Uterus (tissue), 3 donors: ENCODE measurements at regions not wholly inside any gene's neighbourhood (a gene's known extent, or its start where the extent isn't known, plus 50 kb on each side); places are given as distances from the start of the nearest gene placed in this dataset.

ENCODE experiments used
- DNase-seq, 2 donors: peaks; one replicate each; pipeline ENCODE4 v3.0.0-alpha.2; 2019 to 2020
- H3K27ac ChIP-seq, 2 donors: fragments of 200-600 bp; sonication (generic); 1 replicate in 1 of 2; 2 replicates in 1 of 2; pipeline ENCODE4 v1.5.1; 2016 to 2018
- H3K27me3 ChIP-seq, 2 donors: fragments of 200-600 bp; sonication (generic); one replicate each; pipeline ENCODE4 v1.5.1; 2018 to 2019; ENCODE audit warnings: control low read depth in 1 of 2
- H3K36me3 ChIP-seq, 2 donors: fragments of 200-600 bp; sonication (generic); one replicate each; pipeline ENCODE4 v1.5.1; 2019; ENCODE audit warnings: control low read depth in 1 of 2
- H3K4me1 ChIP-seq, 2 donors: fragments of 200-600 bp; sonication (generic); one replicate each; pipeline ENCODE4 v1.5.1; 2018 to 2019; ENCODE audit warnings: control low read depth in 1 of 2
- H3K4me3 ChIP-seq, 2 donors: fragments of 200-600 bp; sonication (generic); 1 replicate in 1 of 2; 2 replicates in 1 of 2; pipeline ENCODE4 v1.5.1; 2018 to 2019; ENCODE audit warnings: mild to moderate bottlenecking in 1 of 2
- H3K9me3 ChIP-seq, 2 donors: fragments of 200-600 bp; sonication (generic); one replicate each; pipeline ENCODE4 v1.5.1; 2019; ENCODE audit warnings: control low read depth in 1 of 2
- POLR2A ChIP-seq, 2 donors: fragments of 450-650 bp; IDR thresholded peaks; one replicate each; pipeline ENCODE4 v1.6.1; 2016; ENCODE audit warnings: antibody characterized with exemption in 2 of 2, mild to moderate bottlenecking in 1 of 2, moderate library complexity in 1 of 2
- intact Hi-C: fragments of 100-400 bp; cut with DNase I; formaldehyde crosslinking; loops from one replicate; pipeline ENCODE4 v1.15.1; 2023; ENCODE audit warnings: low total_unique reads
- TF ChIP-seq, protein P1 (sequence below), 4 experiments: fragments of 200-600 bp in 2 of 4; fragments of 450-650 bp in 2 of 4; sonication (generic) in 2 of 4; IDR thresholded peaks; one replicate each; pipeline ENCODE4 v1.5.1; 2016 to 2019; ENCODE audit warnings: antibody characterized with exemption in 4 of 4, mild to moderate bottlenecking in 2 of 4, moderate library complexity in 1 of 4
- donor health status: DM: yes; HTN: yes; CAD: no.

DNA sequence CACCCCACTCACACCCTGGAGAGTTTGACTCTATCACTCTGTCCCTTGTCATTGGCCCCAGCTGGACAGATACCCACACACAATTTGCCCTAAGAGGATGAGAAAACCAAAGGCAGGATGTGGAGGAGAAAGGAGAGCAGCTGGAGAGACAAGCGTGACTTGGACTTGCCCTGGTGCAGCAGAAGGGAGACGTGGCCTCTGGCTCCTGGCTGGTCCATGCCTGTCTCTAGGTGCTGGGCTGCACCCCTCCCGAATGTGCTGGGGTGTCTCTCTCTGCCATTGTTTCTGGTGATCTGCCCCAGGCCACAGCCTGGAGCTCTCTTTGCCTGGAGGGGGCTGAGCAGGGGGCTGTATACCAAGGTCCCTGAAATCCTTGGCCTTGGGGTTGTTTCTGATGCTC is 88.7 kb upstream of the HDAC4 start:
- no peak overlapping the region for H3K27ac ChIP-seq
- H3K4me1 ChIP-seq = no peaks in the 10 kb centered on the region
- no peaks in the 10 kb centered on the region for H3K36me3 ChIP-seq
- H3K9me3 ChIP-seq = no peaks in the 10 kb centered on the region
- DNase-seq = no peak
- TF ChIP-seq POLR2A (IDR thresholded peaks at IDR 0.05) = no peak
- TF ChIP-seq, protein P1, sequence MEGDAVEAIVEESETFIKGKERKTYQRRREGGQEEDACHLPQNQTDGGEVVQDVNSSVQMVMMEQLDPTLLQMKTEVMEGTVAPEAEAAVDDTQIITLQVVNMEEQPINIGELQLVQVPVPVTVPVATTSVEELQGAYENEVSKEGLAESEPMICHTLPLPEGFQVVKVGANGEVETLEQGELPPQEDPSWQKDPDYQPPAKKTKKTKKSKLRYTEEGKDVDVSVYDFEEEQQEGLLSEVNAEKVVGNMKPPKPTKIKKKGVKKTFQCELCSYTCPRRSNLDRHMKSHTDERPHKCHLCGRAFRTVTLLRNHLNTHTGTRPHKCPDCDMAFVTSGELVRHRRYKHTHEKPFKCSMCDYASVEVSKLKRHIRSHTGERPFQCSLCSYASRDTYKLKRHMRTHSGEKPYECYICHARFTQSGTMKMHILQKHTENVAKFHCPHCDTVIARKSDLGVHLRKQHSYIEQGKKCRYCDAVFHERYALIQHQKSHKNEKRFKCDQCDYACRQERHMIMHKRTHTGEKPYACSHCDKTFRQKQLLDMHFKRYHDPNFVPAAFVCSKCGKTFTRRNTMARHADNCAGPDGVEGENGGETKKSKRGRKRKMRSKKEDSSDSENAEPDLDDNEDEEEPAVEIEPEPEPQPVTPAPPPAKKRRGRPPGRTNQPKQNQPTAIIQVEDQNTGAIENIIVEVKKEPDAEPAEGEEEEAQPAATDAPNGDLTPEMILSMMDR (IDR thresholded peaks at IDR 0.05) = no peak
- intact Hi-C loops = no loop called here
- no peak overlapping the region for H3K4me3 ChIP-seq
- no peaks in the 10 kb centered on the region for H3K27me3 ChIP-seq

DNA sequence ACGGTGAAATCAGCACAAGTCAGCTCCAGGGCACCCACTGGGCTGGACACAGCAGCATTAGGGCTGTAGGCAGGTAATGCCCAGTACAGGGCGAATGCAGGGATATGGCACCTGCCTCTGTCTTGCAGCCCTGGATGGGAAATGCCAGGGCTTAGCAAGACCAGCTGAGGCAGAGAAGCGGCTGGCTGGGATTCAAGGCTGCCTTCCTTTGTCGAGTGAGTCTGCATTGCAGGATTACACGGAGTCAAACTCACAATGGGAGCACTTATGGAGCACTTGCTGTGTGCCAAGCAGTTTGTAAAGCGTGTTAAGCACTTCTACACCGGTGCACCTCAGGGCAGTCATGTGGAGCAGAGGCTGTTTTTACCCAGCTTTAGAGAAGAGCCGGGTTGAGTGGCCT is 87.3 kb upstream of the HDAC4 start:
- H3K4me3 ChIP-seq = no peak overlapping the region
- H3K9me3 ChIP-seq = no peaks in the 10 kb centered on the region
- H3K27ac ChIP-seq = no peak overlapping the region
- DNase-seq = no peak
- H3K4me1 ChIP-seq = no peaks in the 10 kb centered on the region
- no peaks in the 10 kb centered on the region for H3K27me3 ChIP-seq
- intact Hi-C loops = no loop called here
- no peaks in the 10 kb centered on the region for H3K36me3 ChIP-seq
- TF ChIP-seq, protein P1 (IDR thresholded peaks at IDR 0.05) = no peak
- no peak for TF ChIP-seq POLR2A (IDR thresholded peaks at IDR 0.05)

DNA sequence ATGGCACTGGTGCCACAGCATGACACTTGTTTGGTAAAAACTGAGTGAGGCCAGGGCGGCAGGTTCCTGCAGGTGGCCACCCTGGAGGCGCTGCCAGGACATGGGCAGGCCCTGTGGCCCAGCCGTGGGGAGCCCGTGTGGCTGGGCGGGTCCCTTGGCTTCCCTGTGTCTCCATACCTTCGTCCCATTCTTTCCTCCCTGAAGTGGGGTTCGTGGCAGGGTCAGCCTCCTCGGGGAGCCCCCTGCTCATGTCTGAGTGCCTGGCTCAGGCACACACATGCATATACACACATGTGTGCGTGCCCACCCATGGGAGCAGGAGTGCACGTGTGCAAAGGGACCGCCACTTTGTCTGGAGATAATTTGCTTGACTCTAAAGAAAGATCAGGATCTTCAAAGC is 86.5 kb upstream of the HDAC4 start:
- H3K27me3 ChIP-seq = no peaks in the 10 kb centered on the region
- H3K4me1 ChIP-seq = no peaks in the 10 kb centered on the region
- TF ChIP-seq POLR2A (IDR thresholded peaks at IDR 0.05) = no peak
- no peak for DNase-seq
- H3K27ac ChIP-seq = no peak overlapping the region
- intact Hi-C loops = no loop called here
- H3K4me3 ChIP-seq = no peak overlapping the region
- no peaks in the 10 kb centered on the region for H3K36me3 ChIP-seq
- no peaks in the 10 kb centered on the region for H3K9me3 ChIP-seq

DNA sequence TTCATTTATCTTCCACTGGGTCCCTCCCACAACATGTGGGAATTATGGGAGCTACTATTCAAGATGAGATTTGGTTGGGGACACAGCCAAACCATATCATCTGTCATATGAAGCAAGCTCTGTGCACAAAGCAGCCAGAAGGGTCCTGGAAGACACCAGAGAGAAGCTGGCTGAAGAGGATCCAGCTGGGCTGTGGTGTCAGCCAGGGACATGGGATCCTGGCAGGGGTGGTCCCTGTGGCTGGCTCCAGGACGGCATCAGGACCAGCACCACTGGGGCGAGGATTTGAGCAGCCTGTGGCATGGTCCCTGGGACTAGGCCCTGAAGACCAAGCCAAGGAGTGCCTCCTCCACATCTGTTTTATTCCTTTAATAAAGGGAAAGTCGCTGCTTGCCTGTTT is 84.8 kb upstream of the HDAC4 start:
- Histone ChIP-seq H3K27ac (no peak overlapping the region), H3K4me1 (no peaks in the 10 kb centered on the region), H3K36me3 (no peaks in the 10 kb centered on the region), H3K9me3 (no peaks in the 10 kb centered on the region), H3K27me3 (no peaks in the 10 kb centered on the region), H3K4me3 (no peak overlapping the region)
- DNase-seq = no peak
- intact Hi-C loops = no loop called here
- TF ChIP-seq, protein P1 (IDR thresholded peaks at IDR 0.05) = no peak
- TF ChIP-seq POLR2A (IDR thresholded peaks at IDR 0.05) = no peak

DNA sequence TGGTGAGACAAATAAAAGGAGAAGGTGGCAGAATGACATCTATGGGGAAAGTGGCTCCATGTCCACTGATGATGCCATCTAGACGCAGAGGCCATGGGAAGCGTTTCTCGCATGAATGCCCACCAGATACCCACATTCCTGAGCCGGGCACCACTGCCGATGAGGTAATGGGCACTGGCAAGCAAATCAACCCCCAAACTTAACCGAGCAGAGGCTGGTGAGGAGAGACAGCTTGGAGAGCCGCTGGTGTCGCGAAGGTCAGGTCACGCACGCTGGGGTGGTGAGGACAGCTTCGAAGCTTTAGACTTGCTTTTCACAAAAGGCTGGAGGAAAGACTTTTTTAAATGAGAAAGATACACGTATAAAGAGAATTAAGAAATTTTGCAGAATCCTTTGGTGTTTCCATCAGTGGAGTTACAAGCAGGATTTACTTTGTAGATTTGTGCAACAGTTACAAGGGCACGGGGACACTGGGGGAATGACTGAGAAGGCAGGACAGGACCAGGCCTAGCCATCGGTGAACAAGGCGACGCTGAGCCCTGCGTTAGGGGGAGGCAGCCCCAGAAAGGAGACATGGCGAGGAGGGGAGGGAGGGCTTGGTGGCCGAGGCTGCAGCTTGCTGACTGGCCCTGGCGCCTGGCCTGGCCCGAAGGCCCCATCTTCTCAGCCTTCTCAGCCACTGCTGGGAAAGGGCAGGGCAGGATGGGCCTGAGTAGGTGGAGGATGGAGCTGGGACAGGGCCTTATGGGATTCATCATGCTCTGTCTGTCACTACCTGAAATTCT is 83.9 kb upstream of the HDAC4 start:
- Histone ChIP-seq H3K4me3 (no peak overlapping the region), H3K9me3 (no peaks in the 10 kb centered on the region), H3K27ac (no peak overlapping the region), H3K36me3 (no peaks in the 10 kb centered on the region), H3K4me1 (no peaks in the 10 kb centered on the region), H3K27me3 (no peaks in the 10 kb centered on the region)
- TF ChIP-seq, protein P1 (IDR thresholded peaks at IDR 0.05) = no peak
- TF ChIP-seq POLR2A (IDR thresholded peaks at IDR 0.05) = no peak
- intact Hi-C loops = no loop called here
- no peak for DNase-seq
